ENCODE measurements at regions not wholly inside any gene's neighbourhood (a gene's known extent, or its start where the extent isn't known, plus 50 kb on each side); places are given as distances from the start of the nearest gene placed in this dataset.

GRCh38 chr14:39726563-39726962 lies 294.3 kb upstream of the FBXO33 start:
- no peak for TF ChIP-seq CTCF (conservative IDR thresholded peaks at IDR 0.05)
- TF ChIP-seq ZFX (IDR thresholded peaks at IDR 0.05): no peak

Measured in C4-2B (cell line).